ENCODE measurements at regions not wholly inside any gene's neighbourhood (a gene's known extent, or its start where the extent isn't known, plus 50 kb on each side); places are given as distances from the start of the nearest gene placed in this dataset.

DNA sequence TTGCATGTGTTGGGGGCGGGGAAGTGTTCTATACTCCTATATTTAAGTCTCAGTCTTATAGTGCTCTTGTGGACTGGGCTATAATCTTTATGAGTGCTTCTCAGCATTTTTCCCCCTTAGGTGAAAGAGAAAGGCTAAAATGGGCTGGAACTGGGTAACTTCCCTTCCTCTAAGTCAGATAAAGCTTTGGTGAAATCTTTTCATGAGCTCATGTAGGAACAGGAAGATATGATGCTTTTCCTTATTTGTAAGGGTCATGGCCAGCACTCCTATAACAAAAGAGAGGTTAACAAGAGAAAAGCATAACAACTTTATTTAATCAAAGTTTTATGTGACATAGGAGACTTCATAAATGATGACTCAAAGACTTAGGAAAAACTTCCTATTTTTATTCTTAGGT lies 841.5 kb downstream of the SLC16A7 start:
- TF ChIP-seq, protein P1, sequence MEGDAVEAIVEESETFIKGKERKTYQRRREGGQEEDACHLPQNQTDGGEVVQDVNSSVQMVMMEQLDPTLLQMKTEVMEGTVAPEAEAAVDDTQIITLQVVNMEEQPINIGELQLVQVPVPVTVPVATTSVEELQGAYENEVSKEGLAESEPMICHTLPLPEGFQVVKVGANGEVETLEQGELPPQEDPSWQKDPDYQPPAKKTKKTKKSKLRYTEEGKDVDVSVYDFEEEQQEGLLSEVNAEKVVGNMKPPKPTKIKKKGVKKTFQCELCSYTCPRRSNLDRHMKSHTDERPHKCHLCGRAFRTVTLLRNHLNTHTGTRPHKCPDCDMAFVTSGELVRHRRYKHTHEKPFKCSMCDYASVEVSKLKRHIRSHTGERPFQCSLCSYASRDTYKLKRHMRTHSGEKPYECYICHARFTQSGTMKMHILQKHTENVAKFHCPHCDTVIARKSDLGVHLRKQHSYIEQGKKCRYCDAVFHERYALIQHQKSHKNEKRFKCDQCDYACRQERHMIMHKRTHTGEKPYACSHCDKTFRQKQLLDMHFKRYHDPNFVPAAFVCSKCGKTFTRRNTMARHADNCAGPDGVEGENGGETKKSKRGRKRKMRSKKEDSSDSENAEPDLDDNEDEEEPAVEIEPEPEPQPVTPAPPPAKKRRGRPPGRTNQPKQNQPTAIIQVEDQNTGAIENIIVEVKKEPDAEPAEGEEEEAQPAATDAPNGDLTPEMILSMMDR (conservative IDR thresholded peaks at IDR 0.05; ENCODE audit: low read depth, low read length), result no peak
- H3K79me2 ChIP-seq (ENCODE audit: insufficient read depth, low read depth), result no peaks in the 10 kb centered on the region
- no peak overlapping the region for H2AFZ ChIP-seq (ENCODE audit: low read depth)
- no peaks in the 10 kb centered on the region for H4K20me1 ChIP-seq (ENCODE audit: insufficient read depth)
- no peak overlapping the region for H3K4me3 ChIP-seq (IDR thresholded peaks at IDR 0.05; ENCODE audit: insufficient read depth, low read depth, low read length)
- H3K36me3 ChIP-seq (ENCODE audit: insufficient read depth), result no peaks in the 10 kb centered on the region
- H3K9ac ChIP-seq, result no peak overlapping the region
- no peaks in the 10 kb centered on the region for H3K27me3 ChIP-seq (ENCODE audit: insufficient read depth, low read depth)
- H3K4me2 ChIP-seq, result no peak overlapping the region
- no peaks in the 10 kb centered on the region for H3K4me1 ChIP-seq (ENCODE audit: low read depth, poor library complexity, severe bottlenecking)
- H3K27ac ChIP-seq, result no peak overlapping the region

GRCh38 chr12:60441577-60441976 lies 845.7 kb downstream of the SLC16A7 start:
- H3K27me3 ChIP-seq (ENCODE audit: insufficient read depth, low read depth), result no peaks in the 10 kb centered on the region
- H3K4me1 ChIP-seq (ENCODE audit: low read depth, poor library complexity, severe bottlenecking), result no peaks in the 10 kb centered on the region
- H3K36me3 ChIP-seq (ENCODE audit: insufficient read depth), result no peaks in the 10 kb centered on the region
- TF ChIP-seq, protein P1 (conservative IDR thresholded peaks at IDR 0.05; ENCODE audit: low read depth, low read length), result no peak
- H3K9ac ChIP-seq, result no peak overlapping the region
- no peak overlapping the region for H3K27ac ChIP-seq
- H4K20me1 ChIP-seq (ENCODE audit: insufficient read depth), result no peaks in the 10 kb centered on the region
- no peak overlapping the region for H3K4me3 ChIP-seq (IDR thresholded peaks at IDR 0.05; ENCODE audit: insufficient read depth, low read depth, low read length)
- no peak overlapping the region for H3K4me2 ChIP-seq
- no peak overlapping the region for H2AFZ ChIP-seq (ENCODE audit: low read depth)
- H3K79me2 ChIP-seq (ENCODE audit: insufficient read depth, low read depth), result no peaks in the 10 kb centered on the region

GRCh38 chr12:60451457-60451856 lies 855.6 kb downstream of the SLC16A7 start:
- no peak overlapping the region for H2AFZ ChIP-seq (ENCODE audit: low read depth)
- H3K9ac ChIP-seq, result no peak overlapping the region
- H3K4me3 ChIP-seq (IDR thresholded peaks at IDR 0.05; ENCODE audit: insufficient read depth, low read depth, low read length), result no peak overlapping the region
- no peaks in the 10 kb centered on the region for H3K27me3 ChIP-seq (ENCODE audit: insufficient read depth, low read depth)
- TF ChIP-seq, protein P1 (conservative IDR thresholded peaks at IDR 0.05; ENCODE audit: low read depth, low read length), result no peak
- no peaks in the 10 kb centered on the region for H3K36me3 ChIP-seq (ENCODE audit: insufficient read depth)
- H3K4me2 ChIP-seq, result no peak overlapping the region
- H3K4me1 ChIP-seq (ENCODE audit: low read depth, poor library complexity, severe bottlenecking), result no peaks in the 10 kb centered on the region
- no peaks in the 10 kb centered on the region for H3K79me2 ChIP-seq (ENCODE audit: insufficient read depth, low read depth)
- no peaks in the 10 kb centered on the region for H4K20me1 ChIP-seq (ENCODE audit: insufficient read depth)
- no peak overlapping the region for H3K27ac ChIP-seq

GRCh38 chr12:60465060-60465459 lies 869.2 kb downstream of the SLC16A7 start:
- Histone ChIP-seq H3K36me3 (ENCODE audit: insufficient read depth) (no peaks in the 10 kb centered on the region), H3K27me3 (ENCODE audit: insufficient read depth, low read depth) (no peaks in the 10 kb centered on the region), H3K9ac (no peak overlapping the region)

More at GRCh38 chr12:60465060-60465459, 869.2 kb downstream of the SLC16A7 start:
- Histone ChIP-seq H3K4me1 (ENCODE audit: low read depth, poor library complexity, severe bottlenecking) (no peaks in the 10 kb centered on the region), H2AFZ (ENCODE audit: low read depth) (no peak overlapping the region), H4K20me1 (ENCODE audit: insufficient read depth) (no peaks in the 10 kb centered on the region), H3K79me2 (ENCODE audit: insufficient read depth, low read depth) (no peaks in the 10 kb centered on the region), H3K4me3 (IDR thresholded peaks at IDR 0.05; ENCODE audit: insufficient read depth, low read depth, low read length) (no peak overlapping the region), H3K27ac (no peak overlapping the region), H3K4me2 (no peak overlapping the region)
- TF ChIP-seq, protein P1 (conservative IDR thresholded peaks at IDR 0.05; ENCODE audit: low read depth, low read length), result no peak
